T-cell (primary cell): ENCODE measurements at regions not wholly inside any gene's neighbourhood (a gene's known extent, or its start where the extent isn't known, plus 50 kb on each side); places are given as distances from the start of the nearest gene placed in this dataset.
"Not testable (repeated sequence)": the region's sequence is repeated elsewhere in the genome, so short reads cannot be mapped to it uniquely, and the experiment has no call there.

ENCODE experiments used
- ATAC-seq, 4 experiments: fragments of 200-7000 bp in 3 of 4; fragments of 150-1000 bp in 1 of 4; cut with Tn5 transposase; replicated peaks in 1 of 4; 1 replicate in 3 of 4; 2 replicates in 1 of 4; pipeline ENCODE4 v1.10.0; 2021; ENCODE audit warnings: moderate library complexity in 3 of 4, mild to moderate bottlenecking in 2 of 4, moderate number of reproducible peaks in 1 of 4
- CTCF ChIA-PET, 2 donors: fragments of 300-600 bp; sonication (Branson Sonifier 250); formaldehyde crosslinking; loops; one replicate each; lab custom pipeline; 2022; ENCODE audit warnings: antibody characterized with exemption in 2 of 2; lab: Charles Lee
- POLR2A ChIA-PET, 2 donors: fragments of 300-600 bp; sonication (Branson Sonifier 250); formaldehyde crosslinking; loops; one replicate each; lab custom pipeline; 2022; ENCODE audit warnings: antibody characterized with exemption in 2 of 2; lab: Charles Lee
- DNase-seq, 35 experiments: peaks; one replicate each; pipeline versions ENCODE4 v3.0.0 to v3.0.0-alpha.2; 2013 to 2023
- H3K27ac ChIP-seq: one replicate; pipeline ENCODE4 v1.5.1; 2013; ENCODE audit warnings: low read length
- H3K27me3 ChIP-seq, 2 experiments: replicated peaks in 1 of 2; 1 replicate in 1 of 2; 2 replicates in 1 of 2; pipeline versions ENCODE4 v1.6.1 to v1.7.0; 2013; ENCODE audit warnings: low read length in 1 of 2, mixed read lengths in 1 of 2; ENCODE audit not compliant: control insufficient read depth in 2 of 2, insufficient read depth in 2 of 2; ENCODE audit errors: extremely low read depth in 1 of 2
- H3K36me3 ChIP-seq, 2 donors: 1 replicate in 1 of 2; 2 replicates in 1 of 2; pipeline versions ENCODE4 v1.6.1 to v1.7.0; 2013; ENCODE audit warnings: low read length in 1 of 2; ENCODE audit not compliant: control insufficient read depth in 2 of 2, insufficient read depth in 1 of 2; ENCODE audit errors: extremely low read depth in 1 of 2
- H3K4me1 ChIP-seq, 2 experiments: 1 replicate in 1 of 2; 2 replicates in 1 of 2; pipeline versions ENCODE4 v1.6.1 to v1.7.0; 2013; ENCODE audit warnings: low read length in 2 of 2, mixed read lengths in 1 of 2; ENCODE audit not compliant: insufficient read depth in 2 of 2, control insufficient read depth in 1 of 2; ENCODE audit errors: extremely low read depth in 1 of 2
- H3K4me3 ChIP-seq, 2 donors: 1 replicate in 1 of 2; 2 replicates in 1 of 2; pipeline versions ENCODE4 v1.5.1 to v1.7.0; 2013; ENCODE audit warnings: mild to moderate bottlenecking in 2 of 2, low read length in 1 of 2, moderate library complexity in 1 of 2; ENCODE audit not compliant: control insufficient read depth in 1 of 2; ENCODE audit errors: extremely low read depth in 1 of 2
- H3K9me3 ChIP-seq: 2 replicates; pipeline ENCODE4 v1.7.0; 2013
- H3K27ac Mint-ChIP-seq, 2 donors: one replicate each; pipeline ENCODE4 v1.8.0; 2020 to 2021; ENCODE audit warnings: mild to moderate bottlenecking in 2 of 2, mixed read lengths in 2 of 2
- H3K27me3 Mint-ChIP-seq, 2 donors: one replicate each; pipeline ENCODE4 v1.8.0; 2021 to 2022; ENCODE audit warnings: mixed read lengths in 2 of 2
- H3K36me3 Mint-ChIP-seq: one replicate; pipeline ENCODE4 v1.8.0; 2021; ENCODE audit warnings: mixed read lengths
- H3K4me1 Mint-ChIP-seq, 3 donors: one replicate each; pipeline ENCODE4 v1.8.0; 2020 to 2022; ENCODE audit warnings: mixed read lengths in 3 of 3, mild to moderate bottlenecking in 1 of 3
- H3K4me3 Mint-ChIP-seq, 3 donors: one replicate each; pipeline ENCODE4 v1.8.0; 2020 to 2022; ENCODE audit warnings: mild to moderate bottlenecking in 3 of 3, mixed read lengths in 3 of 3, moderate library complexity in 3 of 3
- H3K9me3 Mint-ChIP-seq, 3 donors: one replicate each; pipeline ENCODE4 v1.8.0; 2020 to 2022; ENCODE audit warnings: mixed read lengths in 3 of 3
- WGBS: methylation state at CpG from one replicate; pipeline ENCODE4 v1.1.5; 2013; ENCODE audit warnings: missing lambda C conversion rate; ENCODE audit not compliant: insufficient coverage; 5-methylcytosine and 5-hydroxymethylcytosine counted together

GRCh38 chr1:102252731-102253505 is 256.2 kb upstream of the OLFM3 start:
- no peak overlapping the region for H3K27ac Mint-ChIP-seq
- H3K27me3 Mint-ChIP-seq = no peaks in the 10 kb centered on the region
- ATAC-seq (no peak), DNase-seq (no peak)
- Histone ChIP-seq H3K27ac (no peak overlapping the region), H3K9me3 (no peaks in the 10 kb centered on the region), H3K27me3 (no peaks in the 10 kb centered on the region), H3K36me3 (no peaks in the 10 kb centered on the region), H3K4me3 (no peak overlapping the region), H3K4me1 (no peaks in the 10 kb centered on the region)
- no peak overlapping the region for H3K4me3 Mint-ChIP-seq
- POLR2A ChIA-PET = no interaction called here
- H3K9me3 Mint-ChIP-seq = peaks cover 0 to 5% (median 0%) of the 10 kb centered on the region in 3 donors
- H3K4me1 Mint-ChIP-seq = no peaks in the 10 kb centered on the region
- H3K36me3 Mint-ChIP-seq = no peaks in the 10 kb centered on the region
- 70% methylated on average over 4 of the region's 4 CpGs for WGBS
- CTCF ChIA-PET = no interaction called here

GRCh38 chr1:102241431-102242338 is 245.0 kb upstream of the OLFM3 start:
- Mint-ChIP-seq H3K36me3 (no peaks in the 10 kb centered on the region), H3K9me3 (peaks cover 0 to 6% (median 0%) of the 10 kb centered on the region in 3 donors), H3K4me3 (no peak overlapping the region), H3K27ac (no peak overlapping the region), H3K4me1 (no peaks in the 10 kb centered on the region), H3K27me3 (no peaks in the 10 kb centered on the region)
- Histone ChIP-seq H3K4me1 (no peaks in the 10 kb centered on the region), H3K36me3 (no peaks in the 10 kb centered on the region), H3K27me3 (no peaks in the 10 kb centered on the region), H3K27ac (no peak overlapping the region), H3K9me3 (no peaks in the 10 kb centered on the region), H3K4me3 (no peak overlapping the region)
- DNase-seq (no peak), ATAC-seq (no peak)
- ChIA-PET CTCF (no interaction called here), POLR2A (no interaction called here)
- no CpG with 5 or more reads among the region's 4 CpGs for WGBS

- Mint-ChIP-seq H3K36me3 (no peaks in the 10 kb centered on the region), H3K27ac (no peak overlapping the region), H3K9me3 (peaks cover 2 to 6% (median 6%) of the 10 kb centered on the region in 3 donors), H3K4me1 (no peaks in the 10 kb centered on the region), H3K27me3 (no peaks in the 10 kb centered on the region), H3K4me3 (no peak overlapping the region)
- H3K4me1 ChIP-seq = no peaks in the 10 kb centered on the region
- no peaks in the 10 kb centered on the region for H3K36me3 ChIP-seq
- H3K27me3 ChIP-seq = no peaks in the 10 kb centered on the region
- ChIA-PET CTCF (no interaction called here), POLR2A (no interaction called here)
- no peak overlapping the region for H3K27ac ChIP-seq
- DNase-seq = no peak
- H3K4me3 ChIP-seq = no peak overlapping the region
- no peaks in the 10 kb centered on the region for H3K9me3 ChIP-seq
- ATAC-seq = no peak
- WGBS = 88% methylated on average over 3 of the region's 3 CpGs
Observed at GRCh38 chr1:102239247-102239646, 242.5 kb upstream of the OLFM3 start.

GRCh38 chr1:102234753-102235359 is 238.1 kb upstream of the OLFM3 start:
- no peak overlapping the region for H3K27ac ChIP-seq
- H3K9me3 ChIP-seq = no peaks in the 10 kb centered on the region
- no peak for DNase-seq
- Mint-ChIP-seq H3K4me3 (no peak overlapping the region), H3K36me3 (no peaks in the 10 kb centered on the region), H3K4me1 (no peaks in the 10 kb centered on the region), H3K9me3 (peaks cover 0 to 23% (median 2%) of the 10 kb centered on the region in 3 donors), H3K27ac (no peak overlapping the region), H3K27me3 (no peaks in the 10 kb centered on the region)
- ChIA-PET CTCF (no interaction called here), POLR2A (no interaction called here)
- H3K4me1 ChIP-seq = no peaks in the 10 kb centered on the region
- H3K36me3 ChIP-seq = no peaks in the 10 kb centered on the region
- no peak for ATAC-seq
- no peak overlapping the region for H3K4me3 ChIP-seq
- WGBS = 85% methylated on average over 22 of the region's 31 CpGs
- no peaks in the 10 kb centered on the region for H3K27me3 ChIP-seq

- no peaks in the 10 kb centered on the region for H3K9me3 ChIP-seq
- H3K36me3 Mint-ChIP-seq = no peaks in the 10 kb centered on the region
- no peak overlapping the region for H3K4me3 Mint-ChIP-seq
- no peaks in the 10 kb centered on the region for H3K4me1 Mint-ChIP-seq
- H3K36me3 ChIP-seq = no peaks in the 10 kb centered on the region
- H3K9me3 Mint-ChIP-seq = peaks cover 0 to 22% (median 3%) of the 10 kb centered on the region in 3 donors
- H3K27ac Mint-ChIP-seq = no peak overlapping the region
- no peak overlapping the region for H3K27ac ChIP-seq
- H3K27me3 ChIP-seq = no peaks in the 10 kb centered on the region
- ChIA-PET POLR2A (no interaction called here), CTCF (no interaction called here)
- DNase-seq (no peak), ATAC-seq (no peak)
- no CpG with 5 or more reads among the region's 2 CpGs for WGBS
- no peaks in the 10 kb centered on the region for H3K4me1 ChIP-seq
- H3K4me3 ChIP-seq = no peak overlapping the region
- no peaks in the 10 kb centered on the region for H3K27me3 Mint-ChIP-seq
Observed at GRCh38 chr1:102219463-102219862, 222.7 kb upstream of the OLFM3 start.

- H3K36me3 Mint-ChIP-seq, H3K4me1 ChIP-seq, ATAC-seq, POLR2A ChIA-PET, H3K4me3 Mint-ChIP-seq, H3K4me1 Mint-ChIP-seq, CTCF ChIA-PET, H3K27me3 Mint-ChIP-seq, DNase-seq, H3K27ac ChIP-seq, H3K4me3 ChIP-seq, H3K9me3 ChIP-seq, H3K36me3 ChIP-seq, H3K27me3 ChIP-seq, H3K27ac Mint-ChIP-seq: not testable (repeated sequence)
- H3K9me3 Mint-ChIP-seq = peaks cover 0 to 10% (median 4%) of the 10 kb centered on the region in 3 donors
- WGBS = 70% methylated on average over 2 of the region's 3 CpGs
Observed at GRCh38 chr1:102210891-102211290, 214.2 kb upstream of the OLFM3 start.
